ENCODE measurements at regions not wholly inside any gene's neighbourhood (a gene's known extent, or its start where the extent isn't known, plus 50 kb on each side); places are given as distances from the start of the nearest gene placed in this dataset.

GRCh38 chr1:83530506-83530905 is 468.4 kb downstream of the TTLL7 start:
- H4K20me1 ChIP-seq = no peaks in the 10 kb centered on the region
- H3K4me1 ChIP-seq = no peaks in the 10 kb centered on the region
- no peak for TF ChIP-seq Cebpa-rat (IDR thresholded peaks at IDR 0.05)
- H3K36me3 ChIP-seq = no peaks in the 10 kb centered on the region
- no peak overlapping the region for H3K9ac ChIP-seq
- no peak overlapping the region for H3K4me2 ChIP-seq
- 0 out of 22 replicates have a peak, but pooled peaks cover 0 to 6% (median 0%) of the 10 kb centered on the region in 11 experiments for H3K9me3 ChIP-seq (replicated peaks in 1 of 11)
- H3K27me3 ChIP-seq = no peaks in the 10 kb centered on the region
- no peak overlapping the region for H3K4me3 ChIP-seq
- no peak overlapping the region for H3K27ac ChIP-seq

- Histone ChIP-seq H3K27ac (no peak overlapping the region), H3K36me3 (no peaks in the 10 kb centered on the region), H3K4me2 (no peak overlapping the region), H4K20me1 (no peaks in the 10 kb centered on the region), H3K4me3 (no peak overlapping the region), H3K9me3 (replicated peaks in 1 of 11) (0 out of 22 replicates have a peak, but pooled peaks cover 0 to 6% (median 0%) of the 10 kb centered on the region in 11 experiments), H3K4me1 (no peaks in the 10 kb centered on the region), H3K27me3 (no peaks in the 10 kb centered on the region), H3K9ac (no peak overlapping the region)
- no peak for TF ChIP-seq Cebpa-rat (IDR thresholded peaks at IDR 0.05)
These were observed 470.9 kb downstream of the TTLL7 start for GRCh38 chr1:83527987-83528386.

GRCh38 chr1:83520797-83521196 is 478.1 kb downstream of the TTLL7 start:
- H3K9ac ChIP-seq = no peak overlapping the region

GRCh38 chr1:83516369-83516768 is 482.6 kb downstream of the TTLL7 start:
- no peak overlapping the region for H3K4me2 ChIP-seq
- H4K20me1 ChIP-seq = no peaks in the 10 kb centered on the region
- no peak overlapping the region for H3K4me3 ChIP-seq
- H3K9ac ChIP-seq = no peak overlapping the region
- no peaks in the 10 kb centered on the region for H3K36me3 ChIP-seq
- no peaks in the 10 kb centered on the region for H3K4me1 ChIP-seq
- H3K27me3 ChIP-seq = no peaks in the 10 kb centered on the region
- H3K27ac ChIP-seq = no peak overlapping the region
- no peak for TF ChIP-seq Cebpa-rat (IDR thresholded peaks at IDR 0.05)
- H3K9me3 ChIP-seq (replicated peaks in 1 of 11) = no peaks in the 10 kb centered on the region

More at GRCh38 chr1:83520797-83521196, 478.1 kb downstream of the TTLL7 start:
- Histone ChIP-seq H3K27me3 (no peaks in the 10 kb centered on the region), H3K4me1 (no peaks in the 10 kb centered on the region), H3K27ac (no peak overlapping the region), H3K36me3 (no peaks in the 10 kb centered on the region), H3K4me2 (no peak overlapping the region), H3K9me3 (replicated peaks in 1 of 11) (no peaks in the 10 kb centered on the region), H3K4me3 (no peak overlapping the region), H4K20me1 (no peaks in the 10 kb centered on the region)
- no peak for TF ChIP-seq Cebpa-rat (IDR thresholded peaks at IDR 0.05)

- no peak overlapping the region for H3K9ac ChIP-seq
- no peak for TF ChIP-seq Cebpa-rat (IDR thresholded peaks at IDR 0.05)
These were observed 483.3 kb downstream of the TTLL7 start for GRCh38 chr1:83515578-83516154.

GRCh38 chr1:83512373-83513193 is 486.3 kb downstream of the TTLL7 start:
- no peak overlapping the region for H3K9ac ChIP-seq
- H4K20me1 ChIP-seq = no peaks in the 10 kb centered on the region
- H3K4me2 ChIP-seq = no peak overlapping the region
- no peak overlapping the region for H3K27ac ChIP-seq
- H3K36me3 ChIP-seq = no peaks in the 10 kb centered on the region
- no peak overlapping the region for H3K4me3 ChIP-seq
- H3K4me1 ChIP-seq = peaks cover 8 to 19% (median 11%) of the 10 kb centered on the region in 10 experiments
- no peaks in the 10 kb centered on the region for H3K9me3 ChIP-seq (replicated peaks in 1 of 11)
- no peak for TF ChIP-seq Cebpa-rat (IDR thresholded peaks at IDR 0.05)
- H3K27me3 ChIP-seq = no peaks in the 10 kb centered on the region

More at GRCh38 chr1:83515578-83516154, 483.3 kb downstream of the TTLL7 start:
- no peak overlapping the region for H3K4me2 ChIP-seq
- H3K9me3 ChIP-seq (replicated peaks in 1 of 11) = no peaks in the 10 kb centered on the region
- H4K20me1 ChIP-seq = no peaks in the 10 kb centered on the region
- H3K27ac ChIP-seq = no peak overlapping the region
- H3K27me3 ChIP-seq = no peaks in the 10 kb centered on the region
- H3K4me3 ChIP-seq = no peak overlapping the region
- no peaks in the 10 kb centered on the region for H3K4me1 ChIP-seq
- no peaks in the 10 kb centered on the region for H3K36me3 ChIP-seq

- H3K27me3 ChIP-seq = no peaks in the 10 kb centered on the region
- no peak overlapping the region for H3K9ac ChIP-seq
- H3K9me3 ChIP-seq (replicated peaks in 1 of 11) = no peaks in the 10 kb centered on the region
- peaks cover 8 to 20% (median 11%) of the 10 kb centered on the region in 10 experiments for H3K4me1 ChIP-seq
- no peak overlapping the region for H3K27ac ChIP-seq
- H3K4me2 ChIP-seq = no peak overlapping the region
- TF ChIP-seq Cebpa-rat (IDR thresholded peaks at IDR 0.05) = no peak
- H3K36me3 ChIP-seq = no peaks in the 10 kb centered on the region
- no peaks in the 10 kb centered on the region for H4K20me1 ChIP-seq
- no peak overlapping the region for H3K4me3 ChIP-seq
These were observed 487.7 kb downstream of the TTLL7 start for GRCh38 chr1:83511146-83511726.

- H3K36me3 ChIP-seq = no peaks in the 10 kb centered on the region
- H4K20me1 ChIP-seq = no peaks in the 10 kb centered on the region
- TF ChIP-seq Cebpa-rat (IDR thresholded peaks at IDR 0.05) = no peak
- no peak overlapping the region for H3K4me3 ChIP-seq
- no peaks in the 10 kb centered on the region for H3K27me3 ChIP-seq
- H3K9ac ChIP-seq = no peak overlapping the region
- peaks cover 8 to 24% (median 11%) of the 10 kb centered on the region in 10 experiments for H3K4me1 ChIP-seq
- peak overlapping the region in 3 of 11 experiments; percentile 72 to 78 (median 75); a peak in 3 of 22 replicates for H3K4me2 ChIP-seq
- no peak overlapping the region; a peak in 1 of 22 replicates for H3K27ac ChIP-seq
- no peaks in the 10 kb centered on the region for H3K9me3 ChIP-seq (replicated peaks in 1 of 11)
These were observed 489.6 kb downstream of the TTLL7 start for GRCh38 chr1:83509301-83509781.

- Histone ChIP-seq H3K4me1 (peaks cover 8 to 24% (median 11%) of the 10 kb centered on the region in 10 experiments), H4K20me1 (no peaks in the 10 kb centered on the region), H3K9me3 (replicated peaks in 1 of 11) (no peaks in the 10 kb centered on the region), H3K36me3 (no peaks in the 10 kb centered on the region), H3K9ac (no peak overlapping the region), H3K27me3 (no peaks in the 10 kb centered on the region), H3K4me2 (peak overlapping the region; percentile 20 to 78 (median 49); a peak in 20 of 22 replicates), H3K4me3 (no peak overlapping the region), H3K27ac (peak overlapping the region in 1 of 11 experiments; percentile 21; a peak in 1 of 22 replicates)
- no peak for TF ChIP-seq Cebpa-rat (IDR thresholded peaks at IDR 0.05)
These were observed 490.3 kb downstream of the TTLL7 start for GRCh38 chr1:83508485-83509151.
